Gastroesophageal sphincter (tissue), 3 donors: ENCODE measurements at regions not wholly inside any gene's neighbourhood (a gene's known extent, or its start where the extent isn't known, plus 50 kb on each side); places are given as distances from the start of the nearest gene placed in this dataset.

Source experiments
- CTCF ChIP-seq, 4 experiments: fragments of 200-600 bp in 2 of 4; fragments of 450-650 bp in 2 of 4; sonication (generic) in 1 of 4; IDR thresholded peaks; one replicate each; pipeline ENCODE4 v1.5.1; 2017 to 2019; ENCODE audit warnings: antibody characterized with exemption in 4 of 4, mild to moderate bottlenecking in 2 of 4, moderate library complexity in 2 of 4
- POLR2A ChIP-seq, 2 donors: fragments of 450-650 bp; IDR thresholded peaks; one replicate each; pipeline ENCODE4 v1.6.1; 2017; ENCODE audit warnings: antibody characterized with exemption in 2 of 2, mild to moderate bottlenecking in 2 of 2, moderate library complexity in 1 of 2
- POLR2AphosphoS5 ChIP-seq: sonication (generic); formaldehyde crosslinking; IDR thresholded peaks from one replicate; pipeline ENCODE4 v1.6.1; 2017; ENCODE audit warnings: antibody characterized with exemption

GRCh38 chr6:67814262-67814661 is 820.8 kb upstream of the ADGRB3 start:
- TF ChIP-seq CTCF (IDR thresholded peaks at IDR 0.05) (no peak), POLR2AphosphoS5 (no peak), POLR2A (IDR thresholded peaks at IDR 0.05) (no peak)
